K562 (cell line): ENCODE measurements at regions not wholly inside any gene's neighbourhood (a gene's known extent, or its start where the extent isn't known, plus 50 kb on each side); places are given as distances from the start of the nearest gene placed in this dataset.

ENCODE experiments used
- ATAC-seq: fragments of 200-7000 bp; cut with Tn5 transposase; 3 replicates; pipeline ENCODE4 v1.9.1; 2020; ENCODE audit warnings: moderate library complexity
- BruUV-seq: library from RNA; stranded (reverse); fragments of 400-500 nt; replicated peaks from 2 replicates; lab custom pipeline; 2021; lab: Mats Ljungman, UMichigan
- CTCF ChIA-PET: fragments of 300-600 bp; formaldehyde crosslinking; extraction: SDS; loops from one replicate; lab custom pipeline; 2021; ENCODE audit warnings: low intra/inter-chr PET ratio; lab: Yijun Ruan, JAX
- POLR2A ChIA-PET: fragments of 300-600, 350-650 bp; sonication (Branson Sonifier 250); formaldehyde crosslinking; extraction: SDS; loops from one replicate; lab custom pipeline; 2021; ENCODE audit warnings: antibody characterized with exemption, inconsistent platforms; lab: Yijun Ruan, JAX
- DNase-seq, 4 experiments: peaks; one replicate each; pipeline versions ENCODE4 v3.0.0 to v3.0.0-alpha.2; 2011 to 2018; ENCODE audit warnings: low spot score in 3 of 4, mixed read lengths in 3 of 4; ENCODE audit errors: extremely low read depth in 1 of 4
- FAIRE-seq: peaks from 2 replicates; lab custom pipeline; 2011; peaks lifted over from hg19 to GRCh38; lab: Jason Lieb, UNC
- H2AFZ ChIP-seq: 2 replicates; pipeline ENCODE4 v1.6.0; 2011; ENCODE audit warnings: low read depth, low read length, control low read depth, inconsistent platforms
- H3K27ac ChIP-seq: fragments of 200-600 bp; 3 replicates; pipeline ENCODE4 v1.8.0; 2011; ENCODE audit warnings: low read depth, mild to moderate bottlenecking, control low read depth, inconsistent platforms, low read length, moderate library complexity, mixed read lengths; ENCODE audit errors: extremely low read depth
- H3K27me3 ChIP-seq, 2 experiments: fragments of 300-600 bp in 1 of 2; 2 replicates in 1 of 2; 3 replicates in 1 of 2; pipeline versions ENCODE4 v1.6.0 to v1.8.0; 2011; ENCODE audit warnings: inconsistent platforms in 2 of 2, low read length in 2 of 2, mild to moderate bottlenecking in 1 of 2, mixed read lengths in 1 of 2, moderate library complexity in 1 of 2; ENCODE audit not compliant: control insufficient read depth in 2 of 2, insufficient read depth in 2 of 2
- H3K36me3 ChIP-seq: fragments of 300-600 bp; 3 replicates; pipeline ENCODE4 v1.8.0; 2011; ENCODE audit warnings: mild to moderate bottlenecking, low read length, inconsistent platforms; ENCODE audit not compliant: control insufficient read depth, insufficient read depth
- H3K4me1 ChIP-seq, 2 experiments: fragments of 200-600 bp in 1 of 2; replicated peaks in 1 of 2; 2 replicates in 1 of 2; 3 replicates in 1 of 2; pipeline versions ENCODE4 v1.5.1 to v1.8.0; 2011; ENCODE audit warnings: inconsistent platforms in 2 of 2, low read length in 2 of 2, mild to moderate bottlenecking in 1 of 2, mixed read lengths in 1 of 2, moderate library complexity in 1 of 2; ENCODE audit not compliant: control insufficient read depth in 2 of 2, insufficient read depth in 2 of 2
- H3K4me2 ChIP-seq: 2 replicates; pipeline ENCODE4 v1.6.1; 2011; ENCODE audit warnings: low read length, control low read depth, inconsistent platforms, mixed read lengths; ENCODE audit not compliant: insufficient read depth
- H3K4me3 ChIP-seq: fragments of 200-600 bp; sonication (generic), shearing (Covaris generic); 2 replicates; pipeline ENCODE4 v1.5.1; 2016; ENCODE audit warnings: control low read depth, inconsistent platforms
- H3K79me2 ChIP-seq: fragments of 200-600 bp; 3 replicates; pipeline ENCODE4 v1.8.0; 2011; ENCODE audit warnings: low read length, inconsistent platforms; ENCODE audit not compliant: control insufficient read depth, insufficient read depth
- H3K9ac ChIP-seq, 2 experiments: 2 replicates each; pipeline versions ENCODE4 v1.6.0 to v1.6.1; 2011; ENCODE audit warnings: low read depth in 2 of 2, low read length in 2 of 2, control low read depth in 1 of 2, inconsistent platforms in 1 of 2, mild to moderate bottlenecking in 1 of 2, mixed read lengths in 1 of 2; ENCODE audit not compliant: insufficient read depth in 1 of 2
- H3K9me1 ChIP-seq: one replicate; pipeline ENCODE4 v1.6.0; 2011; ENCODE audit warnings: inconsistent platforms, mild to moderate bottlenecking, low read length, moderate library complexity; ENCODE audit not compliant: control insufficient read depth, insufficient read depth
- H3K9me3 ChIP-seq: replicated peaks from 2 replicates; pipeline ENCODE4 v1.5.1; 2011; ENCODE audit warnings: low read depth, low read length, inconsistent platforms; ENCODE audit not compliant: control insufficient read depth, insufficient read depth
- H4K20me1 ChIP-seq: replicated peaks from 2 replicates; pipeline ENCODE4 v1.6.1; 2011; ENCODE audit warnings: low read length, inconsistent platforms, mixed read lengths; ENCODE audit not compliant: control insufficient read depth, insufficient read depth
- LEF1 ChIP-seq: fragments of 450-650 bp; IDR thresholded peaks from 2 replicates; pipeline ENCODE4 v1.6.1; 2016; ENCODE audit warnings: mild to moderate bottlenecking
- PTBP1 ChIP-seq: fragments of 200-400 bp; formaldehyde crosslinking; IDR thresholded peaks from 2 replicates; pipeline ENCODE4 v1.6.1; 2017; ENCODE audit warnings: low read depth, low read length
- PTTG1 ChIP-seq: fragments of 450-650 bp; IDR thresholded peaks from 2 replicates; pipeline ENCODE4 v1.6.1; 2016; ENCODE audit warnings: low read depth, mild to moderate bottlenecking, missing genetic modification characterization, missing compliant biosample characterization
- RFX7 ChIP-seq: fragments of 250-450 bp; sonication (Bioruptor Pico); IDR thresholded peaks from 2 replicates; pipeline ENCODE4 v1.5.1; 2021; ENCODE audit warnings: mild to moderate bottlenecking
- WGBS: fragments of 100-300 bp; shearing (Covaris generic); methylation state at CpG from one replicate; pipeline ENCODE4 v1.1.6; 2016; ENCODE audit warnings: low coverage, mixed read lengths; ENCODE audit not compliant: insufficient coverage; ENCODE audit errors: missing lambda C conversion rate; 5-methylcytosine and 5-hydroxymethylcytosine counted together
- in situ Hi-C: fragments of 300-500 bp; cut with MboI; formaldehyde crosslinking; loops from 4 replicates; pipeline ENCODE4 v1.15.0; 2018; ENCODE audit warnings: inconsistent platforms, mixed read lengths
- intact Hi-C: fragments of 100-400 bp; cut with micrococcal nuclease; formaldehyde crosslinking; loops from 2 replicates; pipeline ENCODE4 v1.14.2; 2022
- TF ChIP-seq, protein P1 (sequence below): fragments of 450-650 bp; IDR thresholded peaks from 2 replicates; pipeline ENCODE4 v1.6.1; 2016; ENCODE audit warnings: low read depth

GRCh38 chr13:73222627-73223305 is 164.0 kb downstream of the KLF5 start:
- Histone ChIP-seq H4K20me1 (no peaks in the 10 kb centered on the region), H3K79me2 (no peaks in the 10 kb centered on the region), H3K27me3 (no peaks in the 10 kb centered on the region), H3K4me2 (no peak overlapping the region), H3K4me1 (no peaks in the 10 kb centered on the region), H3K27ac (no peak overlapping the region), H3K4me3 (no peak overlapping the region), H3K36me3 (no peaks in the 10 kb centered on the region), H3K9ac (no peak overlapping the region), H2AFZ (no peak overlapping the region), H3K9me3 (no peaks in the 10 kb centered on the region), H3K9me1 (no peaks in the 10 kb centered on the region)
- in situ Hi-C loops, result no loop called here
- POLR2A ChIA-PET, result no interaction called here
- FAIRE-seq (no peak), ATAC-seq (no peak), DNase-seq (no peak)
- intact Hi-C loops, result no loop called here
- CTCF ChIA-PET, result no interaction called here
- no TSS peak for BruUV-seq
- TF ChIP-seq, protein P1, sequence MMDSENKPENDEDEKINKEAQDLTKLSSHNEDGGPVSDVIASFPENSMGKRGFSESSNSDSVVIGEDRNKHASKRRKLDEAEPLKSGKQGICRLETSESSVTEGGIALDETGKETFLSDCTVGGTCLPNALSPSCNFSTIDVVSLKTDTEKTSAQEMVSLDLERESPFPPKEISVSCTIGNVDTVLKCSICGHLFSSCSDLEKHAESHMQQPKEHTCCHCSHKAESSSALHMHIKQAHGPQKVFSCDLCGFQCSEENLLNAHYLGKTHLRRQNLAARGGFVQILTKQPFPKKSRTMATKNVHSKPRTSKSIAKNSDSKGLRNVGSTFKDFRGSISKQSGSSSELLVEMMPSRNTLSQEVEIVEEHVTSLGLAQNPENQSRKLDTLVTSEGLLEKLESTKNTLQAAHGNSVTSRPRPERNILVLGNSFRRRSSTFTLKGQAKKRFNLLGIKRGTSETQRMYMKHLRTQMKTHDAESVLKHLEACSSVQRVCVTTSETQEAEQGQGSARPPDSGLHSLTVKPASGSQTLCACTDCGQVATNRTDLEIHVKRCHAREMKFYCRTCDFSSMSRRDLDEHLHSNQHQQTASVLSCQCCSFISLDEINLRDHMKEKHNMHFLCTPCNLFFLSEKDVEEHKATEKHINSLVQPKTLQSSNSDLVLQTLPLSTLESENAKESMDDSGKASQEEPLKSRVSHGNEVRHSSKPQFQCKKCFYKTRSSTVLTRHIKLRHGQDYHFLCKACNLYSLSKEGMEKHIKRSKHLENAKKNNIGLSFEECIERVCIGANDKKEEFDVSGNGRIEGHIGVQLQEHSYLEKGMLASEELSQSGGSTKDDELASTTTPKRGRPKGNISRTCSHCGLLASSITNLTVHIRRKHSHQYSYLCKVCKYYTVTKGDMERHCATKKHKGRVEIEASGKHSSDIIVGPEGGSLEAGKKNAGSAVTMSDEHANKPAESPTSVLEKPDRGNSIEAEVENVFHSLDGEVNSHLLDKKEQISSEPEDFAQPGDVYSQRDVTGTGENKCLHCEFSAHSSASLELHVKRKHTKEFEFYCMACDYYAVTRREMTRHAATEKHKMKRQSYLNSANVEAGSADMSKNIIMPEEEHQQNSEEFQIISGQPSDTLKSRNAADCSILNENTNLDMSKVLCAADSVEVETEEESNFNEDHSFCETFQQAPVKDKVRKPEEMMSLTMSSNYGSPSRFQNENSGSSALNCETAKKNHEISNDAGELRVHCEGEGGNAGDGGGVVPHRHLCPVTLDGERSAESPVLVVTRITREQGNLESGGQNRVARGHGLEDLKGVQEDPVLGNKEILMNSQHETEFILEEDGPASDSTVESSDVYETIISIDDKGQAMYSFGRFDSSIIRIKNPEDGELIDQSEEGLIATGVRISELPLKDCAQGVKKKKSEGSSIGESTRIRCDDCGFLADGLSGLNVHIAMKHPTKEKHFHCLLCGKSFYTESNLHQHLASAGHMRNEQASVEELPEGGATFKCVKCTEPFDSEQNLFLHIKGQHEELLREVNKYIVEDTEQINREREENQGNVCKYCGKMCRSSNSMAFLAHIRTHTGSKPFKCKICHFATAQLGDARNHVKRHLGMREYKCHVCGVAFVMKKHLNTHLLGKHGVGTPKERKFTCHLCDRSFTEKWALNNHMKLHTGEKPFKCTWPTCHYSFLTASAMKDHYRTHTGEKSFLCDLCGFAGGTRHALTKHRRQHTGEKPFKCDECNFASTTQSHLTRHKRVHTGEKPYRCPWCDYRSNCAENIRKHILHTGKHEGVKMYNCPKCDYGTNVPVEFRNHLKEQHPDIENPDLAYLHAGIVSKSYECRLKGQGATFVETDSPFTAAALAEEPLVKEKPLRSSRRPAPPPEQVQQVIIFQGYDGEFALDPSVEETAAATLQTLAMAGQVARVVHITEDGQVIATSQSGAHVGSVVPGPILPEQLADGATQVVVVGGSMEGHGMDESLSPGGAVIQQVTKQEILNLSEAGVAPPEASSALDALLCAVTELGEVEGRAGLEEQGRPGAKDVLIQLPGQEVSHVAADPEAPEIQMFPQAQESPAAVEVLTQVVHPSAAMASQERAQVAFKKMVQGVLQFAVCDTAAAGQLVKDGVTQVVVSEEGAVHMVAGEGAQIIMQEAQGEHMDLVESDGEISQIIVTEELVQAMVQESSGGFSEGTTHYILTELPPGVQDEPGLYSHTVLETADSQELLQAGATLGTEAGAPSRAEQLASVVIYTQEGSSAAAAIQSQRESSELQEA, result no peak
- no peak for TF ChIP-seq LEF1
- TF ChIP-seq PTBP1, result no peak
- no peak for TF ChIP-seq RFX7
- TF ChIP-seq PTTG1 (tag), result no peak
- 3% methylated on average over 4 of the region's 6 CpGs for WGBS
